GM19025 (cell line): ENCODE measurements at regions not wholly inside any gene's neighbourhood (a gene's known extent, or its start where the extent isn't known, plus 50 kb on each side); places are given as distances from the start of the nearest gene placed in this dataset.

Experiments
- ATAC-seq: cut with Tn5 transposase; IDR thresholded peaks from one replicate; pipeline ENCODE4 v1.9.1; 2021; ENCODE audit warnings: mild to moderate bottlenecking, low read depth, moderate library complexity; ENCODE audit not compliant: unreplicated experiment

- no peak for ATAC-seq
Observed at GRCh38 chr9:99605016-99605743, 216.5 kb upstream of the NR4A3 start.

GRCh38 chr9:99606296-99606695 lies 215.4 kb upstream of the NR4A3 start:
- ATAC-seq, result no peak

- ATAC-seq, result no peak
Observed at GRCh38 chr9:99606957-99607356, 214.7 kb upstream of the NR4A3 start.

GRCh38 chr9:99607842-99608448 lies 213.7 kb upstream of the NR4A3 start:
- no peak for ATAC-seq

GRCh38 chr9:99614341-99614740 lies 207.3 kb upstream of the NR4A3 start:
- no peak for ATAC-seq

GRCh38 chr9:99621040-99621439 lies 200.6 kb upstream of the NR4A3 start:
- ATAC-seq, result no peak

GRCh38 chr9:99622679-99623078 lies 199.0 kb upstream of the NR4A3 start:
- no peak for ATAC-seq

- ATAC-seq, result no peak
Observed at GRCh38 chr9:99623780-99624364, 197.8 kb upstream of the NR4A3 start.

GRCh38 chr9:99624499-99625233 lies 197.0 kb upstream of the NR4A3 start:
- ATAC-seq, result no peak

GRCh38 chr9:99626426-99626825 lies 195.3 kb upstream of the NR4A3 start:
- ATAC-seq, result no peak

- no peak for ATAC-seq
Observed at GRCh38 chr9:99628285-99628684, 193.4 kb upstream of the NR4A3 start.

- ATAC-seq, result no peak
Observed at GRCh38 chr9:99628849-99629620, 192.7 kb upstream of the NR4A3 start.

- no peak for ATAC-seq
Observed at GRCh38 chr9:99632349-99633038, 189.2 kb upstream of the NR4A3 start.

- no peak for ATAC-seq
Observed at GRCh38 chr9:99633265-99633664, 188.4 kb upstream of the NR4A3 start.

GRCh38 chr9:99634186-99634585 lies 187.5 kb upstream of the NR4A3 start:
- ATAC-seq, result no peak

- ATAC-seq, result no peak
Observed at GRCh38 chr9:99635032-99635431, 186.7 kb upstream of the NR4A3 start.

- no peak for ATAC-seq
Observed at GRCh38 chr9:99637641-99638040, 184.0 kb upstream of the NR4A3 start.

- ATAC-seq, result no peak
Observed at GRCh38 chr9:99638971-99639370, 182.7 kb upstream of the NR4A3 start.

GRCh38 chr9:99647604-99648003 lies 174.1 kb upstream of the NR4A3 start:
- ATAC-seq, result no peak
